Right hindlimb (tissue), 1 donor: ENCODE measurements at regions not wholly inside any gene's neighbourhood (a gene's known extent, or its start where the extent isn't known, plus 50 kb on each side); places are given as distances from the start of the nearest gene placed in this dataset.

ENCODE experiments used
- DNase-seq: peaks from one replicate; pipeline ENCODE4 v3.0.0-alpha.2; 2018

GRCh38 chr2:155377931-155378444, 679.5 kb downstream of the KCNJ3 start:
- no peak for DNase-seq

DNA sequence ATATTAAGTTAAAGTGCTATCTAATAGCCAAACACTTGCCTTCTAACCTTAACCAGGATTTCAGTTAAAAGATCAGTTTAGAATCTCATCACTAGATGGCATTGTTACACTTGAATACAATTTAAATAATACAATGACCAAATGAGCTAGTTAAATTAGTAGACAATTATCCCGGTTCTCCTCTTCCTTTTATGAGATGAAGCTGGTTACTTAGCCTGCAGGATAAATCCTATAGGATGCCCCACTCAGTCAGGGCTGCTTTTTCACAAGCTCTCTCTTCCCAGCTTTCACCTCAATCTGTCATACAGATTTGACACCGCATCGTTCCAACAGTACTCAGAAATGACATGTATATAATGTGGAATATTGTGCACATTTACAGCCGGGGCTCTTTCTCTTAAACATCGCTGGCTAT, 678.8 kb downstream of the KCNJ3 start:
- DNase-seq, result no peak

DNA sequence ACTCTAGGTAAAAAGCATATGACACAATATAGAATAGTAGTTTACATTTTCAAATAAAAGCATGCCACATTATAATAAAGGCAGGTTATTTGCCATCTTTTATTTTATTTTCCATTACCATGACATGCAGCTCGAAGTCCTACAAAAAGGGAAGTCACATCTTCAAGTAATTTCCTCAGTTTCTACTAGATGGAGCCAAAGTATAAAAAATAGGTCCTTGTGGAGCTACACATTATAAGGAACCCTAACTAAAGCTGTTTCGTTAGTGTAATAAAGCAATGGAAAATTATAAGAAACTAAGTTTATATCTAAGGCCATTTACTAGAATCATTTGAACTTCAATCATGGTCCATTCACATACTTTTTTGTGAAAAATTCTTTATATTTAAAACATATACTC, 674.5 kb downstream of the KCNJ3 start:
- DNase-seq, result no peak

DNA sequence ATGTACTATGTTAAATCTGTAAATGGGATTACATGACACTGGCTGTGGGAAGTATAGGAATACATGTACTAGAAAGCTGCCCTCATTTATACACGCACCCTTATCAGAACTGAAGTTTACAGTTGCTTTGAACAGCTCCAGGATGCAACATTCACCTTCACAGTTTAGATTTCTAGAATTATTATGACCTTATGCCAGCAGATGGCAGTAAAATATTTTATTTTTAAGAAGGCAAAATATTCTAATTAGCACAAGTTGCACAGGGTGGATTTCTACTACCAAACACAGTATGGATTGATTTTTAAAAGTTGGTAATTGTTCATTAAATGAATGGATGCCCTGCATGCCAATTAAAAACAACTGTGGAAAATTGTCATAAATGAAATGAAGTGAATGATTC, 670.4 kb downstream of the KCNJ3 start:
- no peak for DNase-seq

DNA sequence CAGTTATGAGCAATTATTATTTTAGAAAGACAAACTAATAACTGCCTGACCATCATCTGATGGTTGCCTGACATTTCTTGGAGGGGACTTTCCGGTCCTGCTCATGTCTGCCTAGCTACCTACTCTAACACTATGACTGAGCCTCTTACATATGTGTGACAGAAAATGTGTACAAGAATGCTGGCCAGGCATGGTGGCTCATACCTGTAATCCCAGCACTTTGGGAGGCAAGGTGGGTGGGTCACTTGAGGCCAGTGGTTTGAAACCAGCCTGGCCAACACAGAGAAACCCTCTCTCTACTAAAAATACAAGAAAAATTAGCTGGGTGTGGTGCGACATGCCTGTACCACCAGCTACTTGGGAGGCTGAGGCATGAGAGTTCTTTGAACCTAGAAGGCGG, 666.3 kb downstream of the KCNJ3 start:
- no peak for DNase-seq

DNA sequence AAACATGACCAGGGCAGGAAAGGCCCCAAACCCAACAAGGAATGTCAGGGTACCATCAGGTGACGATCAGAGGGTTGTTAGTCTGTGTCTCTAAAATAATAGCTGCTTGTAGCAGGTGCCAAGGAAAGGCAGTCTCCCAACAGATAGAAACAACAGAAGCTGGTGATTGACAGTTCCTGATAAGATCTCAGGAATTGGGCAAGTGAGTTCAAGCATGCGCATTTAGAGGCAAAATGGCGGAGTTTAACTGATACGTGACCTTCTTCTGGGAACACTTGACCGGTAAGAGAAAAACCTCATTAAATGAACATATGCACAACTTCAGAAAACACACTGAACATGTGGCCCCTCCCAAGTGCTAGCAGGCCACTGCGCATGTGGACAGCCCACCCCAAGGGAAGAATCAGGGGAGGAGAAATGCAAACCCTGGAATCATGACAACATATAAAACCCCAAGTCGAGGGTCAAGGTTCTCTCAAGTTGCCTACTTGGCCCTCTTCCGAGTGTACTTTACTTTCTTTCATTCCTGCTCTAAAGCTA, 664.9 kb downstream of the KCNJ3 start:
- DNase-seq, result no peak

- no peak for DNase-seq
Measured at GRCh38 chr2:155357172-155357571, 658.7 kb downstream of the KCNJ3 start.

DNA sequence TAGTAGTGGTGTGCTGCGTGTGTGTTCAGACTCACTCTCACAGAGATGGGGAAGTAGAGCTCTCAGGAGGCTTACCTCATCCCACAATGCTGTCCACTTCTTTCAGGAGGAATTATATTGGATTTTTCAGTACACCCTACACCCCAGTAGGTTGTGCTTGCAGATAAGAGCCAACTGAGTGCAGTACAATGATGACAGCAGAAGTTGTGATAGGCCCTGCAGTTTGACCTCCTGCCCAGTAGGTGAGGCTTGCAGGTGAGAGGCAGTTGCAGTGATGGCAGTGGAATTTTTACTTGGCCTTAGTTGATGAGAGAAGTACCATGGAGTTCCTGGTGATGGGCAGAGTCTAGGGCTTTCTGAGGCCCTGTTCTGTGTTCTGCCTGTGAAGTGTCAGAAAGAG, 657.8 kb downstream of the KCNJ3 start:
- no peak for DNase-seq

DNA sequence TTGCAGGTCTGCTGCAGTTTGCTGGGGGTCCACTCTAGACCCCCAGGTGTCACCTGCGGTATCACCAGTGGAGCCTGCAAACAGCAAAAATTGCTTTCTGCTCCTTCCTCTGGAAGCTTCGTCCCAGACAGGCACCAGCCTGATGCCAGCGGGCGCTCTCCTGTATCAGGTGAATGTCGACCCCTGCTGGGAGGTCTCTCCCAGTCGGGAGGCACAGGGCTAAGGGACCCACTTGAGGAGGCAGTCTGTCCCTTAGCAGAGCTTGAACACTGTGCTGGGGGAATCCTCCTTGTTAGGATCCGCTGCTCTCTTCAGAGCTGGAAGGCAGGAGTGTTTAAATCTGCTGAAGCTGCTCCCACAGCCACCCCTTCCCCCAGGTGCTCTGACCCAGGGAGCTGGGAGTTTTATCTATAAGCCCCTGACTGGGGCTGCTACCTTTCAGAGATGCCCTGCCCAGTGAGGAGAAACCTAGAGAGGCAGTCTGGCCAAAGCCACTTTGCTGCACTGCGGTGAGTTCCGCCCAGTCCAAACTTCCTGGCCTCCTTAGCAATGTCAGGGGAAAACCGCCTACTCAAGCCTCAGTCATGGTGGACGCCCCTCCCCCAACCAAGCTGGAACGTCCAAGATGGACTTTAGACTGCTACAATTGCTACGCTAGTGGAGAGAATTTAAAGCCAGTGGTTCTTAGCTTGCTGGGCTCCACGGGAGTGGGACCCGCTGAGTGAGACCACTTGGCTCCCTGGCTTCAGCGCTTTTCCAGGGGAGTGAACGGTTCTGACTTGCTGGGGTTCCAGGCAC, 652.5 kb downstream of the KCNJ3 start:
- no peak for DNase-seq

DNA sequence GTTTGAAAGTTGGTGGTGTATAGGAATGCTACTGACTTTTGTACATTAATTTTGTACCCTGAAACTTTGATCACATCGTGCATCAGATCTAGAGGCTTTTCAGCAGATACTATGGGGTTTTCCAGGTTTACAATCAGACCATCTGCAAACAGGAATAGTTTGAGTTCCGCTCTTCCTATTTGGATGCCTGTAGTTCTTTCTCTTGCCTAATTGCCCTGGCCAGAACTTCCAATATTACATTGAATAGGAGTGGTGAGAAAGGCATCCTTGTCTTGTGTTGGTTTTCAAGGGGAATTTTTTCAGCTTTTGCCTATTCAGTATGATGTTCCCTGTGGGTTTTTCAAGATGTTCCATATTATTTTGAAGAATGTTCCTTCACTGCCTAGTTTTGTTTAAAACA, 633.5 kb downstream of the KCNJ3 start:
- no peak for DNase-seq

- no peak for DNase-seq
Measured at GRCh38 chr2:155320236-155320635, 621.7 kb downstream of the KCNJ3 start.

- DNase-seq, result no peak
Measured at GRCh38 chr2:155318710-155319109, 620.2 kb downstream of the KCNJ3 start.

- no peak for DNase-seq
Measured at GRCh38 chr2:155315768-155316167, 617.3 kb downstream of the KCNJ3 start.

DNA sequence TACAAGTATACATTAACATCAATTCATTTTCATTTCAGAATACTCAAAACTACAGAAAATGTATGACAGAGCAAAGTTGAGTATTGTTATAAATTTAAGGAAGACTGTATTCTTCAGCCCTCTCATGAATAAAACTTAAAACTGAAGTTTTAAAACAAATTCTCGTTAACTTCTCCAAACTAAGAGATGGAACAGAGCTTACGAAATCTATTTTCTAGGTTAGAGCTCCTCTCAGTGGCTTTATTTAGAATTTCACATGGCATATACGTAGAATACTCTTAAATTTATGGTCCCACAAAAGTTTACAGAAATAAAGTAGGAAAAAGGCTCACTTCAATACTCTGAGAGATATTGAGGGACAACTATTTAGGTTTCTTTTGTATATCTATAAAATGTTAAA, 612.1 kb downstream of the KCNJ3 start:
- DNase-seq, result no peak

- DNase-seq, result no peak
Measured at GRCh38 chr2:155309483-155309882, 611.0 kb downstream of the KCNJ3 start.

- no peak for DNase-seq
Measured at GRCh38 chr2:155308367-155309009, 610.0 kb downstream of the KCNJ3 start.

GRCh38 chr2:155301221-155301620, 602.7 kb downstream of the KCNJ3 start:
- no peak for DNase-seq

DNA sequence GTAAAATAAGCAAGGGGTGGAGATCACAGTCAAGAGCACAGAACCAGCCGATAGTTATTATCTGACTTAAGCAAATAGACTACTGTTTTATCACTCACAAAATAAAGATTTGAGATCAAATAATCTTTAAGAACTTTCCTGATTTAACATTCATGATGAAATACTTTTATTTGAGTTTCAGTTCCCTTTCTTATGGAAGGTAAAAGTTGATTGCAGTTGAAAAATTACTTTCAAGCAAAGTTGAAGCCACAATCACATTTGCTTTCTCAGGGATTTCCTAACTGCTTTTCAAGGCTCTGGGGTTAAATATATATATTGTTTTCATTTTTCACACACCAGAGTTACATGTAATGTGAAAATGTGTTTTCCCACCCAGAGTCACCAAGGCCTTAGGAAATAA, 599.5 kb downstream of the KCNJ3 start:
- no peak for DNase-seq

- no peak for DNase-seq
Measured at GRCh38 chr2:155294358-155294757, 595.9 kb downstream of the KCNJ3 start.

DNA sequence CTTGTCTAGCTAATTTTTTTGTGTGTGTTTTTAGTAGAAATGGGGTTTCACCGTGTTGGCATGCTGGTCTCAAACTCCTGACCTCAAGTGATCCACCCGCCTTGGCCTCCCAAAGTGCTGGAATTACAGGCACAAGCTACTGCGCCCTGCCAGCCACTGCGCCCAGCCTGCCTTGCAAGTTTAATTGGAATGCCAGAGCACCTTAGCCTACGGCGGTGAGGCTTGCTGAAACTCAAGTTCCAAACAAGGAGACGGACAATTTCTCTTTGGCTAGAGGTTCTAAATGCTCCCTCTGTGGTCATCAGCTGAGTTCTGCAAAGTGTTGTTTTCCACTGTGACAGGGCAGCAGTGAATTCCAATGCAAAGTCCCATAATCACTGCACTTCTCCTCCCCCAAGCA, 583.4 kb downstream of the KCNJ3 start:
- no peak for DNase-seq

- DNase-seq, result no peak
Measured at GRCh38 chr2:155273323-155273722, 574.8 kb downstream of the KCNJ3 start.

DNA sequence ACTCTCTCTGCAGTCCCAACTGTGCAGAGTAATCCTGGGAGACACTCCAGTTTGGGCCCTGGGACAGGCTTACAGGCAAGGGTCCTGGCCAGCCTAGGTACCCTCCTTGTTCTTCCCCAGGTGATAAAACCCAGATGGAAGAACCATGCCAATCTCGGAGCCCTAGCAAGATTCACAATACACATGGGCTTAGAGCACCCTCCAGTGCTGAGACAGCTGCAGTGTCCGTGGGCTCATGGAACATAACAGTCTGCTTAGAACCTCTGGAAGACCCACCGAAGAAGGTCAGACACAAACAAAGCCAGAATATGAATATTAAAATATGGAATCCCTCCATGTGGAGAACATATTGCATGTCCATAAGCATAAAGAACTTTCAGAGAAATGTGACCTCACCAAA, 568.1 kb downstream of the KCNJ3 start:
- DNase-seq, result no peak

GRCh38 chr2:155266109-155266508, 567.6 kb downstream of the KCNJ3 start:
- no peak for DNase-seq

GRCh38 chr2:155256803-155257202, 558.3 kb downstream of the KCNJ3 start:
- no peak for DNase-seq
